ENCODE measurements at regions not wholly inside any gene's neighbourhood (a gene's known extent, or its start where the extent isn't known, plus 50 kb on each side); places are given as distances from the start of the nearest gene placed in this dataset.

DNA sequence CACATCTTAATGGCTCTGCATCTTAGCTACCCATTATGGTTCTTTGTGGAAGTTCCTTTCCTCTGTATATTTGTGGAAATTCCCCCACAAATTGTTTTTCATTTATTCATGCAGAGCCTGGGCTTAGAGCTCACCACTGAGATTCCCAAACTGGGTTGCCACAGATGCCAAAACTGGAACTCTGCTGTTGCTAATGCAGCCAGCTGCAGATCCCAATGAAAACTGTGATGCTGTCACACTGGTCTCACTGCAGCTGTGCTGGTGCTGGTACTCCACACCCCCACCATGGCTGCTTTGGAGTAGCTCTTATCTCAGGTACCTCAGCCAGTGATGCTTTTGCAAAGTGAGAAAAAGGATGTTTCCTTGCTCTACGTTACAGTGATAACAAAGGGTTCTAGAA, 87.7 kb downstream of the DCK start:
- no peak for DNase-seq

GRCh38 chr4:71093745-71094144, 100.3 kb downstream of the DCK start:
- no peak for DNase-seq

GRCh38 chr4:71094201-71094600, 100.8 kb downstream of the DCK start:
- no peak for DNase-seq

DNA sequence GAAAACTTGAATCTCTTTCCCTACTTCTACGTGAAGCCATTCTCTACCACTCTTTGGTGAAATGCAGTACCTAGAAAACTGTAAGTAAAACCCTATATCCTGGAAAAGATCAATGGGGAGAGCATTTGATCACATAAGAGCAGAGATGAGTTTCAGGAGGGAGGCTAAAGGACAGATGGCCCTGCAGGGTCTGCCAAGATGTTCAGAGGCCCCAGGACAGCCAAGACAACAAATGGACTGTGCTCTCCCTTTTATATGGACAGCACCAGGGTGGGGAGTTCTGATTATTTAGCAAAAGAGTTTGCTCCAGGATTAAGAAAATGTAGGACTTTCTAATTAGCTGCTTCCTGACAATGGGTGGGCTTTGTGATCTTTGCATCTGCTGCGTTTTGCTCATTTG, 101.7 kb downstream of the DCK start:
- no peak for DNase-seq

DNA sequence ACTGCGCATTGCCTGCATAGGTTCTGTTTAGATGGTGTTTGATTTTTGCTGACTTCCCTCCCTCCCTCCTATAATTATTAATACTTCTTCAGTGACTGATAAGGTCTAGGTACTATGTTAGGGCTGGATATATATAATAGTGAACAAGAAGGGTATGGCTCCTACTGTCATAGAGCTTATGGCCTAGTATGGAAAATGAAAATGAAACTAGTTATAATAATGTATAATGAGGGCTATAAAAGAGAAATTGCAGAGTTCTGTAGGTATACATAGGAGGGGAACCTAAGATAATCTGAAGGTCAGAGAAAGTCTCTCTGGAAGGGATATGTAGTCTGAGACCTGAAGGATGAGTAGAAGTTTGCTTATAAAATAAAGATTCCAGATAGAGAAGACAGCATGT, 102.1 kb downstream of the DCK start:
- DNase-seq = no peak

DNA sequence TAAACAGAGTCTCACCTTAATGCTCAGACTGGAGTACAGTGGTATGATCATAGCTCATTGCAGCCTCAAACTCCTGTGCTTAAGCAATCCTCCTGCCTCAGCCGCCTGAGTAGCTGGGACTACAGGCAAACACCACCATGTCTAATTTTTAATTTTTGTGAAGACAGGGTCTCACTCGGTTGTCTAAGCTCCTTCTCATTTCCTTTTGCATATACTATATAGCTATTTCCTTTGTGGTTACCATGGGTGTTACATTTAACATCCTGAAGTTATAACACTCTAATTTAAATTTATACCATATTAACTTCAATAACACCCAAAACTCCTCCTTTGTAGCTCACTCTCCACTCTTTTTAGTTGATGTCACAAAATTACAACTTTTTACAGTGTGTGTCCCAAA, 114.3 kb downstream of the DCK start:
- DNase-seq = no peak

- peak; percentile 92 for DNase-seq
These were observed 117.0 kb downstream of the DCK start for GRCh38 chr4:71110499-71110898.

GRCh38 chr4:71111133-71111532, 117.7 kb downstream of the DCK start:
- DNase-seq = peak; percentile 89

DNA sequence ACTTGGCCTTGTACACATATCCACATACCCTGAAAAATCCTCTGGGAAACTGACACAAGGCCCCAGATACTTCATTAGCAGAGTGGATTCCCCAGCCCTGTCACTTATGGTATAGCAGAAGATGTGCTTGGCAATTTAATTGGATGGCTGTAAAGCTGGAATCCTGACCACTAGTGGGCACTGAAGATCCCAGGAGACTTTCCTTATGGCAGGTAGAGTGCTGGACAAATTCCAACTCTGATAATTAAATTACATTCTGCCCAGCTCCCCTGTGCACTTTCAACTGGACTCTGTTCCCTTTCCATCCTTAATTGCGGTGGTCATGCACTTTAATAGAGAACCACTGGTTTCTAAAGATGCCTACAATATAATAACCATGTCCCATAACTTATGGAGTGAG, 119.8 kb downstream of the DCK start:
- no peak for DNase-seq

DNA sequence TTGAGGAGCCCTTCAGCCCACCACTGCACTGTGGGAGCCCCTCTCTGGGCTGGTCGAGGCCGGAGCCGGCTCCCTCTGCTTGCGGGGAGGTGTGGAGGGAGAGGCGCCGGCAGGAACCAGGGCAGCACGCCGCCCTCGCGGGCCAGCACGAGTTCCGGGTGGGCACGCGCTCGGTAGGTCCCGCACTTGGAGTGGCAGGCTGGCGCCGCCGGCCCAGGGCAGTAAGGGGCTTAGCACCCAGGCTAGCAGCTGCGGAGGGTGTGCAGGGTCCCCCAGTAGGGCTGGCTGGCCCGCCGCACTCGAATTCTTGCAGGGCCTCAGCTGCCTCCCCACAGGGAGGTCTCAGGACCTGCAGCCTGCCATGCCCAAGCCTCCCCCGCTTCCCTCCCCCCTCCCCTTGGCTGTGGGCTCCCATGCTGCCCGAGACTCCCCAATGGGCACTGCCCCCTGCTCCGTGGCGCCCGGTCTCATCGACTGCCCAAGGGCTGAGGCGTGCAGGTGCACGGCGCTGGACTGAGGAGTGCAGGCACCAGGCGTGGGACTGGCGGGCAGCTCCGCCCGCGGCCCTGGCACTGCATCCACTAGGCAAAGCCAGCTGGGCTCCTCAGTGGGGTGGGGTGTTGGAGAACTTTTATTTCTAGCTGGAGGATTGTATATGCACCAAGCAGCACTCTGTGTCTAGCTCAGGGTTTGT, 127.5 kb downstream of the DCK start:
- DNase-seq = no peak

DNA sequence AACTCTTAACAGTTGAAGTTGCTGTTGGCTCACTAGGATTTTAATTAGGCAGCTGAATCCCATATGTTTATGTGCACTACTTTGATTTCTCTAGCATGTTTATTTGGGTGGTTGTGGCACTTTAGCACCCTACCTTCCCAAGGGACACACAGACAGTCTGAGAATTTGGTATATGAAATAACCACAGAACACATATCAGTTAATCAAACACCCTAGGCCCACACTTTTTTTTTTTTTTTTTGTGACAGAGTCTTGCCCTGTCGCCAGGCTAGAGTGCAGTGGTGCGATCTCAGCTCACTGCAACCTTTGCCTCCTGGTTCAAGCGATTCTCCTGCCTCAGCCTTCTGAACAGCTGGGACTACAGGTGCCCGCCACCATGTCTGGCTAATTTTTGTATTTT, 130.5 kb downstream of the DCK start:
- DNase-seq = no peak

DNA sequence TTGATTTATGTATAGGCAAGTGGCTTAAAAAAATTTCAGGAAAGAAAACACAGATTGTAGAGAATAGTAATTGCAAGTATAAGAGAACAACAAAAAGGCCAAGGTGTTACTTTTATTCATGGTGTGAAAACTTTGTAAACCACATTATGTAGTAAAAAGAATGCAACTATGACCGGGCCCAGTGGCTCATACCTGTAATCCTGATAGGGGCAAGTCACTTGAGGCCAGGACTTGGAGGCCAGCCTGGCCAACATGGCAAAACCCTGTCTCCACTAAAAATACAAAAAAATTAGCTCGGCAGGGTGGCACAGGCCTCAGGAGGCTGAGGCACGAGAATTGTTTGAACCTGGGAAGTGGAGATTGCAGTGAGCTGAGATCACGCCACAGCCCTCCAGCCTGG, 131.7 kb downstream of the DCK start:
- no peak for DNase-seq

GRCh38 chr4:71126719-71127118, 133.3 kb downstream of the DCK start:
- DNase-seq = no peak

- DNase-seq = no peak
These were observed 137.6 kb downstream of the DCK start for GRCh38 chr4:71130827-71131603.

GRCh38 chr4:71132486-71132885, 139.0 kb downstream of the DCK start:
- DNase-seq = no peak

DNA sequence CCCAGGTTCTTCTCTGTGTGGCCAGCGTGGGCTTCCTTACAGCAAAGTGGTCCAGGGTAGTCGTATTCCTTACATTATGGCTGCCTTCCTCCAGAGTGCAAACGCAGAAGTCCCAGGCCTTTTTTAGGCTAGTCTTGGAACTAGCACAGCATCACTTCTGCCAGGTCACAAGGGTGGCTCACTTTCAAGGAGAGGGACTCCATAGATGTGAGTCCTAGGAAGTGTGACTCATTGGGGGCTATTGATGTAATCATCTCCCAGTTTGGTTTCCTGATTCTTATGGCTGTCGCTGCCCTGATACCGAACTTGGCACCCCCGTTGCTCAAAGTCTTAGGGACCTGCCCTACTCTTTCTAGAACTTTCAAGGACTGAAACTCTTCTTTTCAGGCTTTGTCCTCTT, 140.0 kb downstream of the DCK start:
- no peak for DNase-seq

- no peak for DNase-seq
These were observed 142.6 kb downstream of the DCK start for GRCh38 chr4:71136071-71136470.

- DNase-seq = no peak
These were observed 144.7 kb downstream of the DCK start for GRCh38 chr4:71138007-71138615.

GRCh38 chr4:71140563-71140962, 147.1 kb downstream of the DCK start:
- no peak for DNase-seq

DNA sequence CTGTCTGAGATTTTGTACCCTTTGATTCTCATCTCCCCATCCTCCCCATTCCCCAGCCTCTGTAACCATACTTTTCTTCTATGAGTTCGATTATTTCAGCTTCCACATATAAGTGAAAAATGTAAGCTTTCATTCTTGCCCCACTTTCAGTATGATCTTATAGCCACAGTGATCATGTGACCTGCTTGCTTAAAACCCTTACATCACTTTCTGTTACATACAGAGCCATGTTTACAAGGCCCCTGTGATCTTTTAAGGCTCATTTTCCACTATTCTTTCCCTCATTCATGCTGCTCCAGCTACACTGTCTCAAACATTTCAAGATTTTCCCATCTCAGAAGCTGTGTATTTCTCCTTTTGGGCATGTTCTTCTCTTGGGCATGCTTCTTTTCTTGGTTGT, 147.7 kb downstream of the DCK start:
- no peak for DNase-seq

- no peak for DNase-seq
These were observed 153.8 kb downstream of the DCK start for GRCh38 chr4:71147261-71147660.

DNA sequence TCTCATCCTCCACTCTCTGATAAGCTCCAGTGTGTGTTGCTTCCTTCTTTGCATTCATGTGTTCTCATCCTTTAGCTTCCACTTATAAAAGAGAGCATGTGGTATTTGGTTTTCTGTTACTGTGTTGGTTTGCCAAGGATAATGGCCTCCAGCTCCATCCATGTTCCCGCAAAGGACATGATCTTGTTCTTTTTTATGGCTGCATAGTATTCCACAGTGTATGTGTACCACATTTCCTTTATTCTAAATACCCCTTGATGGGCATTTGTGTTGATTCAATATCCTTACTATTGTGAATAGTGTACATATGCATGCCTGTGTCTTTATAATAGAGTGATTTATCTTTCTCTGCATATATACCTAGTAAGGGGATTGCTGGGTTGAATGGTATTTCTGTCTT, 155.1 kb downstream of the DCK start:
- no peak for DNase-seq

- no peak for DNase-seq
These were observed 157.6 kb downstream of the DCK start for GRCh38 chr4:71151054-71151453.

DNA sequence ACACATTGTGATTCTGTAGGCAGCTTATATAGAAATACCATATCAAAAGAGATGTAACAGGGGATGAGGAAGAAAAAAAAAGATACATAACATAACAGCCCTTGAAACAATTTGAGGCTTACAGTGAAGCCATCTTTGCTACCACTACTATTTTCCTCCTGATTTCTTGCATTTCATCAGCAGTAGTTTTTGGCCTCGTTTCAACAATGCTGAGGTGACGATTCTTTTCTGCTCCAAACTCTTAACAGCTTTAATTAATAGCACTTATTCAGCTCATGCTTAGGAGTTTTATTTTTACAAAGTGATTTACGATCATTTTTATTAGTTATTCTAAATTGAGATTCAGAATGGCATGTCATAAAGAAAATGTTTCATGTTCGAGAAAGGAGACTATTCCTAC, 163.2 kb downstream of the DCK start:
- no peak for DNase-seq
